Right lobe of liver (tissue), 4 donors: ENCODE measurements at regions not wholly inside any gene's neighbourhood (a gene's known extent, or its start where the extent isn't known, plus 50 kb on each side); places are given as distances from the start of the nearest gene placed in this dataset.

ENCODE experiments used
- CTCF ChIP-seq, 4 donors: fragments of 200-600 bp in 3 of 4; fragments of 450-650 bp in 1 of 4; IDR thresholded peaks; one replicate each; pipeline versions ENCODE4 v1.5.1 to v1.8.0; 2016 to 2022; ENCODE audit warnings: antibody characterized with exemption in 4 of 4, mild to moderate bottlenecking in 2 of 4
- POLR2A ChIP-seq: fragments of 450-650 bp; IDR thresholded peaks from one replicate; pipeline ENCODE4 v1.6.1; 2017; ENCODE audit warnings: antibody characterized with exemption, mild to moderate bottlenecking
- donor health status: DM: no; HTN: no; CAD: no.
- donor health status: DM: no; HTN: no; CAD: no.
- donor health status: DM: no; HTN: yes; CAD: no.

GRCh38 chr20:51171141-51171540 lies 148.2 kb upstream of the KCNG1 start:
- TF ChIP-seq CTCF (IDR thresholded peaks at IDR 0.05) (no peak), POLR2A (no peak)
